H9 (cell line): ENCODE measurements at regions not wholly inside any gene's neighbourhood (a gene's known extent, or its start where the extent isn't known, plus 50 kb on each side); places are given as distances from the start of the nearest gene placed in this dataset.

Experiments used
- DNase-seq: peaks from one replicate; pipeline ENCODE4 v3.0.0-alpha.2; 2017
- H2AFZ ChIP-seq: one replicate; pipeline ENCODE4 v1.6.1; 2013; ENCODE audit warnings: mild to moderate bottlenecking, low read length, control low read depth, moderate library complexity
- H2AK5ac ChIP-seq: 2 replicates; pipeline ENCODE4 v1.6.1; 2013; ENCODE audit warnings: low read length, control low read depth, mixed read lengths; ENCODE audit not compliant: insufficient read length
- H2BK120ac ChIP-seq: one replicate; pipeline ENCODE4 v1.6.1; 2013; ENCODE audit warnings: low read depth, mild to moderate bottlenecking, low read length, control low read depth, inconsistent platforms; ENCODE audit not compliant: poor library complexity, severe bottlenecking
- H2BK12ac ChIP-seq: 2 replicates; pipeline ENCODE4 v1.6.1; 2013; ENCODE audit warnings: low read length, control low read depth, mixed read lengths, low read depth; ENCODE audit not compliant: insufficient read length
- H2BK15ac ChIP-seq: 2 replicates; pipeline ENCODE4 v1.6.1; 2013; ENCODE audit warnings: low read depth, low read length, control low read depth
- H2BK20ac ChIP-seq: one replicate; pipeline ENCODE4 v1.6.1; 2013; ENCODE audit warnings: low read depth, mild to moderate bottlenecking, low read length, control low read depth, inconsistent platforms; ENCODE audit not compliant: poor library complexity, severe bottlenecking
- H2BK5ac ChIP-seq: 2 replicates; pipeline ENCODE4 v1.6.1; 2013; ENCODE audit warnings: low read length, control low read depth, mixed read lengths; ENCODE audit not compliant: insufficient read length
- H3K14ac ChIP-seq: 2 replicates; pipeline ENCODE4 v1.6.1; 2013; ENCODE audit warnings: low read length, control low read depth; ENCODE audit not compliant: insufficient read depth
- H3K18ac ChIP-seq: 2 replicates; pipeline ENCODE4 v1.6.1; 2013; ENCODE audit warnings: low read depth, mild to moderate bottlenecking, mixed read lengths, low read length, control low read depth; ENCODE audit not compliant: insufficient read length
- H3K23ac ChIP-seq: 2 replicates; pipeline ENCODE4 v1.6.1; 2013; ENCODE audit warnings: low read length, control low read depth, mixed read lengths, low read depth; ENCODE audit not compliant: insufficient read length
- H3K23me2 ChIP-seq: 2 replicates; pipeline ENCODE4 v1.6.1; 2013; ENCODE audit warnings: low read depth, mild to moderate bottlenecking, mixed read lengths, low read length, control low read depth; ENCODE audit not compliant: insufficient read length, poor library complexity, severe bottlenecking
- H3K27ac ChIP-seq: 2 replicates; pipeline ENCODE4 v1.5.1; 2013; ENCODE audit warnings: low read length, control low read depth, mixed read lengths, low read depth; ENCODE audit not compliant: insufficient read length
- H3K27me3 ChIP-seq: 2 replicates; pipeline ENCODE4 v1.6.1; 2013; ENCODE audit warnings: low read length, control low read depth, inconsistent platforms; ENCODE audit not compliant: insufficient read depth
- H3K4ac ChIP-seq: 2 replicates; pipeline ENCODE4 v1.6.1; 2013; ENCODE audit warnings: low read depth, mild to moderate bottlenecking, control low read depth, inconsistent platforms, low read length, moderate library complexity
- H3K4me1 ChIP-seq: 2 replicates; pipeline ENCODE4 v1.6.1; 2013; ENCODE audit warnings: low read length, control low read depth, inconsistent platforms; ENCODE audit not compliant: insufficient read depth
- H3K4me2 ChIP-seq: 2 replicates; pipeline ENCODE4 v1.6.1; 2013; ENCODE audit warnings: low read length, control low read depth, mixed read lengths; ENCODE audit not compliant: insufficient read length, insufficient read depth
- H3K56ac ChIP-seq: 2 replicates; pipeline ENCODE4 v1.6.1; 2013; ENCODE audit warnings: low read depth, mild to moderate bottlenecking, mixed read lengths, low read length, control low read depth; ENCODE audit not compliant: insufficient read length
- H3K79me1 ChIP-seq: 2 replicates; pipeline ENCODE4 v1.6.1; 2013; ENCODE audit warnings: low read depth, mild to moderate bottlenecking, moderate library complexity, low read length, control low read depth, inconsistent platforms; ENCODE audit not compliant: insufficient read depth, poor library complexity, severe bottlenecking
- H3K79me2 ChIP-seq: 2 replicates; pipeline ENCODE4 v1.6.1; 2013; ENCODE audit warnings: low read length, control low read depth, inconsistent platforms; ENCODE audit not compliant: insufficient read depth
- H3K9ac ChIP-seq: 2 replicates; pipeline ENCODE4 v1.6.1; 2013; ENCODE audit warnings: low read length, control low read depth, mixed read lengths; ENCODE audit not compliant: insufficient read length; ENCODE audit errors: extremely low read depth
- H3K9me3 ChIP-seq: one replicate; pipeline ENCODE4 v1.6.1; 2013; ENCODE audit warnings: low read depth, low read length, inconsistent platforms; ENCODE audit not compliant: control insufficient read depth
- H3T11ph ChIP-seq: one replicate; pipeline ENCODE4 v1.6.1; 2013; ENCODE audit warnings: mild to moderate bottlenecking, low read length, control low read depth, inconsistent platforms
- H4K20me1 ChIP-seq: one replicate; pipeline ENCODE4 v1.6.1; 2013; ENCODE audit not compliant: control insufficient read depth, insufficient read length, insufficient read depth
- H4K5ac ChIP-seq: 2 replicates; pipeline ENCODE4 v1.6.1; 2013; ENCODE audit warnings: low read depth, mild to moderate bottlenecking, mixed read lengths, low read length, control low read depth; ENCODE audit not compliant: insufficient read length
- H4K8ac ChIP-seq: replicated peaks from 2 replicates; pipeline ENCODE4 v1.6.1; 2013; ENCODE audit warnings: low read length, control low read depth, mixed read lengths, low read depth; ENCODE audit not compliant: insufficient read length
- H4K91ac ChIP-seq: 2 replicates; pipeline ENCODE4 v1.6.1; 2013; ENCODE audit warnings: low read depth, mild to moderate bottlenecking, moderate library complexity, mixed read lengths, low read length, control low read depth; ENCODE audit not compliant: insufficient read length
- H3K27ac Mint-ChIP-seq, 3 experiments: 2 replicates in 2 of 3; 3 replicates in 1 of 3; pipeline ENCODE4 v1.8.0; 2020 to 2021; ENCODE audit warnings: mixed read lengths in 3 of 3, mild to moderate bottlenecking in 1 of 3, moderate library complexity in 1 of 3
- H3K27me3 Mint-ChIP-seq: 2 replicates; pipeline ENCODE4 v1.8.0; 2021; ENCODE audit warnings: low read depth, mild to moderate bottlenecking, moderate library complexity, mixed read lengths
- H3K36me3 Mint-ChIP-seq, 3 experiments: 2 replicates in 2 of 3; 3 replicates in 1 of 3; pipeline ENCODE4 v1.8.0; 2020 to 2021; ENCODE audit warnings: low read depth in 3 of 3, mixed read lengths in 3 of 3; ENCODE audit not compliant: insufficient read depth in 1 of 3
- H3K4me1 Mint-ChIP-seq, 2 experiments: 2 replicates each; pipeline ENCODE4 v1.8.0; 2020; ENCODE audit warnings: mixed read lengths in 2 of 2
- H3K4me3 Mint-ChIP-seq, 2 experiments: 2 replicates in 1 of 2; 3 replicates in 1 of 2; pipeline ENCODE4 v1.8.0; 2020 to 2021; ENCODE audit warnings: mild to moderate bottlenecking in 2 of 2, mixed read lengths in 2 of 2, moderate library complexity in 1 of 2
- H3K9me3 Mint-ChIP-seq, 2 experiments: 2 replicates in 1 of 2; 3 replicates in 1 of 2; pipeline ENCODE4 v1.8.0; 2020; ENCODE audit warnings: mild to moderate bottlenecking in 2 of 2, mixed read lengths in 2 of 2, moderate library complexity in 1 of 2
- CTCF ChIP-seq: fragments of 200-600 bp; sonication (generic); conservative IDR thresholded peaks from 3 replicates; pipeline ENCODE4 v1.8.0; 2021; ENCODE audit warnings: antibody characterized with exemption, mild to moderate bottlenecking
- WGBS: extraction: QIAGEN DNeasy Blood & Tissue Kit; methylation state at CpG from one replicate; pipeline ENCODE4 v1.1.7; 2013; ENCODE audit warnings: missing lambda C conversion rate, low lambda C conversion rate, mixed read lengths; ENCODE audit not compliant: insufficient read length; ENCODE audit errors: extremely low coverage; 5-methylcytosine and 5-hydroxymethylcytosine counted together

- H2BK15ac ChIP-seq = no peak overlapping the region
- no peak overlapping the region for H2BK120ac ChIP-seq
- H2AK5ac ChIP-seq = no peak overlapping the region
- TF ChIP-seq CTCF = no peak
- H3K9me3 Mint-ChIP-seq = no peaks in the 10 kb centered on the region; a peak in 1 of 5 replicates
- H2AFZ ChIP-seq = no peak overlapping the region
- no peaks in the 10 kb centered on the region for H3K27me3 ChIP-seq
- H3K79me2 ChIP-seq = no peaks in the 10 kb centered on the region
- no peaks in the 10 kb centered on the region for H3K9me3 ChIP-seq
- no peak overlapping the region for H3T11ph ChIP-seq
- H3K23me2 ChIP-seq = no peaks in the 10 kb centered on the region
- no peak overlapping the region for H3K4me2 ChIP-seq
- H4K20me1 ChIP-seq = no peaks in the 10 kb centered on the region
- no peaks in the 10 kb centered on the region for H3K79me1 ChIP-seq
- H2BK5ac ChIP-seq = no peak overlapping the region
- H3K4ac ChIP-seq = no peak overlapping the region
- no peaks in the 10 kb centered on the region for H3K36me3 Mint-ChIP-seq
- H3K4me1 ChIP-seq = no peaks in the 10 kb centered on the region; the same call in 1 of the 2 replicates
- no CpG with 5 or more reads among the region's 2 CpGs for WGBS
- H4K8ac ChIP-seq = no peak overlapping the region
- H3K23ac ChIP-seq = no peak overlapping the region
- H3K4me1 Mint-ChIP-seq = peaks cover 10 to 13% of the 10 kb centered on the region in 2 experiments
- no peak overlapping the region for H3K27ac ChIP-seq
- H4K91ac ChIP-seq = no peak overlapping the region
- H4K5ac ChIP-seq = no peak overlapping the region
- no peak overlapping the region for H3K27ac Mint-ChIP-seq
- H3K18ac ChIP-seq = no peak overlapping the region
- H3K27me3 Mint-ChIP-seq = no peaks in the 10 kb centered on the region
- no peak overlapping the region for H3K56ac ChIP-seq
- no peak overlapping the region for H2BK20ac ChIP-seq
- no peak overlapping the region for H3K4me3 Mint-ChIP-seq
- no peak overlapping the region for H3K9ac ChIP-seq
- no peak overlapping the region for H2BK12ac ChIP-seq
- H3K14ac ChIP-seq = no peak overlapping the region
- DNase-seq = no peak
Measured at GRCh38 chr7:22633286-22633953, 93.6 kb upstream of the IL6 start.
